HT1080 (cell line): ENCODE measurements at regions not wholly inside any gene's neighbourhood (a gene's known extent, or its start where the extent isn't known, plus 50 kb on each side); places are given as distances from the start of the nearest gene placed in this dataset.

Experiments
- DNase-seq: peaks from one replicate; pipeline ENCODE4 v3.0.0-alpha.2; 2015; ENCODE audit warnings: low read depth

GRCh38 chr15:69787791-69788190 is 309.9 kb downstream of the TLE3 start:
- no peak for DNase-seq

GRCh38 chr15:69789648-69790393 is 307.9 kb downstream of the TLE3 start:
- no peak for DNase-seq

GRCh38 chr15:69790632-69791031 is 307.1 kb downstream of the TLE3 start:
- DNase-seq, result no peak

- no peak for DNase-seq
Observed at GRCh38 chr15:69792823-69793222, 304.9 kb downstream of the TLE3 start.

GRCh38 chr15:69793431-69793780 is 304.3 kb downstream of the TLE3 start:
- DNase-seq, result no peak

GRCh38 chr15:69793781-69794451 is 303.8 kb downstream of the TLE3 start:
- no peak for DNase-seq

- DNase-seq, result peak; percentile 13
Observed at GRCh38 chr15:69794645-69795469, 302.9 kb downstream of the TLE3 start.

GRCh38 chr15:69795601-69796000 is 302.1 kb downstream of the TLE3 start:
- no peak for DNase-seq

GRCh38 chr15:69797051-69797595 is 300.6 kb downstream of the TLE3 start:
- no peak for DNase-seq

- no peak for DNase-seq
Observed at GRCh38 chr15:69797615-69798014, 300.1 kb downstream of the TLE3 start.

- DNase-seq, result peak; percentile 67
Observed at GRCh38 chr15:69798481-69799250, 299.1 kb downstream of the TLE3 start.

GRCh38 chr15:69801144-69801543 is 296.6 kb downstream of the TLE3 start:
- DNase-seq, result no peak

- DNase-seq, result no peak
Observed at GRCh38 chr15:69802432-69802831, 295.3 kb downstream of the TLE3 start.

- no peak for DNase-seq
Observed at GRCh38 chr15:69804786-69805185, 292.9 kb downstream of the TLE3 start.

GRCh38 chr15:69805248-69805953 is 292.3 kb downstream of the TLE3 start:
- no peak for DNase-seq

- DNase-seq, result no peak
Observed at GRCh38 chr15:69806287-69806915, 291.3 kb downstream of the TLE3 start.

GRCh38 chr15:69807721-69808120 is 290.0 kb downstream of the TLE3 start:
- peak; percentile 43 for DNase-seq

- DNase-seq, result no peak
Observed at GRCh38 chr15:69808756-69809155, 289.0 kb downstream of the TLE3 start.

- DNase-seq, result no peak
Observed at GRCh38 chr15:69809421-69809820, 288.3 kb downstream of the TLE3 start.
